OCI-LY3 (cell line): ENCODE measurements at regions not wholly inside any gene's neighbourhood (a gene's known extent, or its start where the extent isn't known, plus 50 kb on each side); places are given as distances from the start of the nearest gene placed in this dataset.

ENCODE experiments used
- H2AFZ ChIP-seq: fragments of 200-600, 300-600 bp; shearing (Covaris generic); 2 replicates; pipeline ENCODE4 v1.6.0; 2014; ENCODE audit warnings: antibody characterized with exemption, low read depth, low read length
- H3K27ac ChIP-seq: fragments of 200-600, 300-600 bp; sonication (generic); 2 replicates; pipeline ENCODE4 v1.5.1; 2014; ENCODE audit warnings: mild to moderate bottlenecking, low read length, moderate library complexity, mixed read lengths
- H3K27me3 ChIP-seq: fragments of 200-600, 300-600 bp; sonication (generic); 2 replicates; pipeline ENCODE4 v1.6.1; 2014; ENCODE audit warnings: low read depth, low read length, mixed read lengths
- H3K36me3 ChIP-seq: fragments of 200-600, 300-600 bp; sonication (generic); replicated peaks from 2 replicates; pipeline ENCODE3; 2014; ENCODE audit warnings: low read depth, low read length, mixed read lengths
- H3K4me1 ChIP-seq: fragments of 300-600, 200-600 bp; sonication (generic); 2 replicates; pipeline ENCODE4 v1.6.1; 2014; ENCODE audit warnings: low read length, mixed read lengths
- H3K4me2 ChIP-seq: fragments of 200-600, 300-600 bp; sonication (generic); 2 replicates; pipeline ENCODE4 v1.6.1; 2014; ENCODE audit warnings: low read length, mixed read lengths
- H3K4me3 ChIP-seq: fragments of 300-600, 200-600 bp; sonication (generic); 2 replicates; pipeline ENCODE4 v1.5.1; 2014; ENCODE audit warnings: antibody characterized with exemption, mild to moderate bottlenecking, low read length, moderate library complexity
- H3K79me2 ChIP-seq: fragments of 300-600, 200-600 bp; shearing (Covaris generic); 2 replicates; pipeline ENCODE4 v1.6.1; 2014; ENCODE audit warnings: mild to moderate bottlenecking, low read length, mixed read lengths
- H3K9ac ChIP-seq: fragments of 300-600, 200-600 bp; shearing (Covaris generic); 2 replicates; pipeline ENCODE4 v1.6.0; 2014; ENCODE audit warnings: mild to moderate bottlenecking, low read length, moderate library complexity
- H3K9me3 ChIP-seq: fragments of 200-600, 300-600 bp; shearing (Covaris generic); 2 replicates; pipeline ENCODE4 v1.6.1; 2014; ENCODE audit warnings: low read length, mixed read lengths; ENCODE audit not compliant: insufficient read depth
- H4K20me1 ChIP-seq: fragments of 200-600, 300-600 bp; sonication (generic); 2 replicates; pipeline ENCODE4 v1.6.1; 2016; ENCODE audit warnings: low read length, mixed read lengths; ENCODE audit not compliant: insufficient read depth
- EZH2phosphoT487 ChIP-seq: fragments of 200-600 bp; shearing (Covaris generic); IDR thresholded peaks from 2 replicates; pipeline ENCODE4 v1.6.1; 2018; ENCODE audit warnings: antibody characterized with exemption, mixed run types, low read depth
- TF ChIP-seq, protein P1 (sequence below): fragments of 200-600, 300-600 bp; sonication (generic); IDR thresholded peaks from 2 replicates; pipeline ENCODE4 v1.5.1; 2014; ENCODE audit warnings: antibody characterized with exemption, low read length, low read depth

DNA sequence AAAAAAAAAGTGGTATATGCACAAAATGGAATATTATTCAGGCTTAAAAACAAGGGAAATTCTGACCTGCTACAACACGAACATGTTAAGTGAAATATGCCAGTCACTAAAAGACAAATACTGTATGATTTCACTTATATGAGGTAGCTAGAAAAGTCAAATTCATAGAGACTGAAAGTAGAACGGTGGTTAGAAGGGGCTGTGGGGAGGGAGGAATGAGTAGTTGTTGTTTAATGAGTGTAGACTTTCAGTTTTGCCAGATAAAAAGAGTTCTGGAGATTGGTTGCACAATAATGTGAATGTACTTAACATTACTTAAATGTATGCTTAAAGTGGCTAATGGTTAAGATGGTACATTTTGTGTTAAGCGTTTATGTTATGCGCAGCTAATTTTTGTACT lies 79.5 kb upstream of the IL12B start:
- Histone ChIP-seq H3K4me3 (no peak overlapping the region), H3K27ac (peak overlapping the region; percentile 100), H3K4me2 (peak overlapping the region; percentile 49), H2AFZ (no peak overlapping the region), H3K9ac (peak overlapping the region; percentile 99), H3K79me2 (peaks cover 27% of the 10 kb centered on the region), H3K27me3 (no peaks in the 10 kb centered on the region), H4K20me1 (no peaks in the 10 kb centered on the region), H3K36me3 (peaks cover 4% of the 10 kb centered on the region), H3K9me3 (no peaks in the 10 kb centered on the region), H3K4me1 (peaks cover 90% of the 10 kb centered on the region)
- TF ChIP-seq, protein P1, sequence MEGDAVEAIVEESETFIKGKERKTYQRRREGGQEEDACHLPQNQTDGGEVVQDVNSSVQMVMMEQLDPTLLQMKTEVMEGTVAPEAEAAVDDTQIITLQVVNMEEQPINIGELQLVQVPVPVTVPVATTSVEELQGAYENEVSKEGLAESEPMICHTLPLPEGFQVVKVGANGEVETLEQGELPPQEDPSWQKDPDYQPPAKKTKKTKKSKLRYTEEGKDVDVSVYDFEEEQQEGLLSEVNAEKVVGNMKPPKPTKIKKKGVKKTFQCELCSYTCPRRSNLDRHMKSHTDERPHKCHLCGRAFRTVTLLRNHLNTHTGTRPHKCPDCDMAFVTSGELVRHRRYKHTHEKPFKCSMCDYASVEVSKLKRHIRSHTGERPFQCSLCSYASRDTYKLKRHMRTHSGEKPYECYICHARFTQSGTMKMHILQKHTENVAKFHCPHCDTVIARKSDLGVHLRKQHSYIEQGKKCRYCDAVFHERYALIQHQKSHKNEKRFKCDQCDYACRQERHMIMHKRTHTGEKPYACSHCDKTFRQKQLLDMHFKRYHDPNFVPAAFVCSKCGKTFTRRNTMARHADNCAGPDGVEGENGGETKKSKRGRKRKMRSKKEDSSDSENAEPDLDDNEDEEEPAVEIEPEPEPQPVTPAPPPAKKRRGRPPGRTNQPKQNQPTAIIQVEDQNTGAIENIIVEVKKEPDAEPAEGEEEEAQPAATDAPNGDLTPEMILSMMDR = no peak
- no peak for TF ChIP-seq EZH2phosphoT487

DNA sequence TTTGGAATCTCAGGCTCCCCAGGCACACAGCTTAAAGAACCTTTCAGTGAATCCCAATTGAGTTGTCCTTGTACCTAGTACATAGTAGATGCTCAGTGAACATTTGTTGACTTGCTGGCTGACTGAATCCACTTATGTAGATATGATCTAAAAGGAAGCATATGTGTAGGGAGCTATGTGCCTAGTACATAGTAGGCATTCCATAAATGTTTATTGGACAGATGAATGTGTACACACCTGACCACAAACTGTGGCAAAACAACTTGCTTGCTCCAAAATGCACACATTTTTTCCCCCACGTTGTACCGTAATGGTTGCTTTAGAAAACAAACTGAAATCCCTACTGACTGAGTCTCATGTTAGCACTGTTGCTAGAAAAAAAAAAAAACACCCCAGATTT lies 80.2 kb upstream of the IL12B start:
- Histone ChIP-seq H4K20me1 (no peaks in the 10 kb centered on the region), H3K4me3 (no peak overlapping the region), H3K4me1 (peaks cover 90% of the 10 kb centered on the region), H2AFZ (no peak overlapping the region), H3K4me2 (peak overlapping the region; percentile 47), H3K36me3 (peaks cover 4% of the 10 kb centered on the region), H3K27ac (peak overlapping the region; percentile 100), H3K9me3 (no peaks in the 10 kb centered on the region), H3K79me2 (peaks cover 27% of the 10 kb centered on the region), H3K9ac (peak overlapping the region; percentile 99), H3K27me3 (no peaks in the 10 kb centered on the region)
- no peak for TF ChIP-seq EZH2phosphoT487
- TF ChIP-seq, protein P1 = no peak

DNA sequence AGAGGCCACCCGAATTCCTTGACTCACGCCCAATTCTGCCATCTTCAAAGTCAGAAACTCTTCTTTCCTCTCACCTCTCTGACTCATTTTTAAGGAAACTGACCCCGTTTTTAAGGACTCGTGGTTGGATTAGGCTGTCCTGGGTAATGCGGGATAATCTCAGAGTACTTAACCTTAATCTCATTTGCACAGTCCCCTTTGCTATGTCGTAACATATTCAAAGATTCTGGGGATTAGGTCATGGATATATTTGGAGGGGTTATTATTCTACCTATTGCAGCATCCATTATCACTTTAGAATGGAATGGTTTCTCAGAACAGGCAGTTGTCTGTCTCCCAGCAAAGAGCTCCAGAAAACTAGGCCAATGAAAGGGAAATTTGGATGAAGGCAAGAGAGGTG lies 80.8 kb upstream of the IL12B start:
- H3K4me2 ChIP-seq = peak overlapping the region; percentile 47; the same call in 1 of the 2 replicates
- H3K9me3 ChIP-seq = no peaks in the 10 kb centered on the region

DNA sequence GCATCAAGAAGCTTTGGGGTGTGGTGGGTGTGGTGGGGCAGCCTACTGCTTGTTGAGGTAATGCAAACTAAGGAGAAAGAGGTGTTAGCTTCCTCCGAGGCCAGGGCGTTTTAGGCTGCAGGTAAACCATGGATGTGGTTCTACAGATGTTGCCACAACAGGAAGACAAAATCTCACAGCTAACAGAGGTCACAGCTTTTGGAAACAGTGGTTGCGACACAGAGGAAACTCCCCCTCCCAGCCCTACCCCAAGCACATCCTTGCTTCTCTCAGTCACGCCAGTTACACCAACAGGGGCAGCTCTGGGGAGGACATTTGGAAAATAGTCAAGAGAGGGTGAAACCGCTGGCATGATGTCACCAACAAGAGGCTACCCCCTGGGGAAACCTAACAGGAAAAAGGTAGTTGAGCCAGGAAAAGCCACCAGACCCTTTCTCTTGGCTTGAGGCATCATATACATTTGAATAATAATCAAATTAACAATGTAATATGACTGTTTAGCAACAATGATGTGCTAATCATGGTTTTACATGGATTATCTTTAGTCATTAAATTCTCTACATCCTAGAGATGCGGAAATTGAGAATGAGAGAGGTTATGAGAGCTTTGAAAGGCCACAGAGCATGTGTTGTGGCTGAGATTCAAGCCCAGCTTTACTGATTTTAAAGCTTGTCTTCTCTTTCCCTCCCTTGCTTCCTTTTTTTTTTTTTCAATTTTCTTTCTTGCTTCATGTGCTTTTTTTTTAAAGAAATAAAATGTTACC lies 82.2 kb upstream of the IL12B start:
- H3K27ac ChIP-seq = peak overlapping the region; percentile 100
- no peak overlapping the region for H2AFZ ChIP-seq
- H3K27me3 ChIP-seq = no peaks in the 10 kb centered on the region
- no peak overlapping the region for H3K4me3 ChIP-seq
- H4K20me1 ChIP-seq = no peaks in the 10 kb centered on the region
- H3K9me3 ChIP-seq = no peaks in the 10 kb centered on the region
- H3K36me3 ChIP-seq = peaks cover 11% of the 10 kb centered on the region
- H3K9ac ChIP-seq = peak overlapping the region; percentile 99
- peaks cover 19% of the 10 kb centered on the region for H3K79me2 ChIP-seq
- peak overlapping the region; percentile 69 for H3K4me2 ChIP-seq
- H3K4me1 ChIP-seq = peaks cover 84% of the 10 kb centered on the region
- no peak for TF ChIP-seq EZH2phosphoT487
- TF ChIP-seq, protein P1 = no peak

More for the DNA sequence above, 80.8 kb upstream of the IL12B start:
- TF ChIP-seq EZH2phosphoT487 = no peak
- TF ChIP-seq, protein P1 = no peak
- H2AFZ ChIP-seq = no peak overlapping the region
- H3K79me2 ChIP-seq = peaks cover 27% of the 10 kb centered on the region
- H3K4me3 ChIP-seq = no peak overlapping the region
- no peaks in the 10 kb centered on the region for H3K27me3 ChIP-seq
- H3K36me3 ChIP-seq = peaks cover 4% of the 10 kb centered on the region
- H3K27ac ChIP-seq = peak overlapping the region; percentile 100
- peaks cover 92% of the 10 kb centered on the region for H3K4me1 ChIP-seq
- H3K9ac ChIP-seq = peak overlapping the region; percentile 99
- H4K20me1 ChIP-seq = no peaks in the 10 kb centered on the region
